IPS-20b (cell line): ENCODE measurements at regions not wholly inside any gene's neighbourhood (a gene's known extent, or its start where the extent isn't known, plus 50 kb on each side); places are given as distances from the start of the nearest gene placed in this dataset.

Source experiments
- H3K27ac ChIP-seq: one replicate; pipeline ENCODE4 v1.5.1; 2013; ENCODE audit warnings: low read length
- H3K27me3 ChIP-seq: 2 replicates; pipeline ENCODE4 v1.6.1; 2013; ENCODE audit warnings: mild to moderate bottlenecking, low read length, inconsistent platforms; ENCODE audit not compliant: insufficient read depth
- H3K36me3 ChIP-seq: 2 replicates; pipeline ENCODE4 v1.6.1; 2013; ENCODE audit warnings: low read depth, mild to moderate bottlenecking, inconsistent platforms, low read length, moderate library complexity; ENCODE audit not compliant: insufficient read depth
- H3K4me1 ChIP-seq: 2 replicates; pipeline ENCODE4 v1.6.1; 2013; ENCODE audit warnings: mild to moderate bottlenecking, control low read depth, inconsistent platforms, low read length, moderate library complexity; ENCODE audit not compliant: insufficient read depth
- H3K4me3 ChIP-seq: 2 replicates; pipeline ENCODE4 v1.5.1; 2013; ENCODE audit warnings: mild to moderate bottlenecking, low read length, inconsistent platforms
- H3K9ac ChIP-seq: 2 replicates; pipeline ENCODE4 v1.6.1; 2013; ENCODE audit warnings: low read depth, mild to moderate bottlenecking, inconsistent platforms, low read length, moderate library complexity
- H3K9me3 ChIP-seq: 2 replicates; pipeline ENCODE4 v1.6.1; 2013; ENCODE audit warnings: mild to moderate bottlenecking, low read depth, low read length, inconsistent platforms; ENCODE audit not compliant: insufficient read depth

DNA sequence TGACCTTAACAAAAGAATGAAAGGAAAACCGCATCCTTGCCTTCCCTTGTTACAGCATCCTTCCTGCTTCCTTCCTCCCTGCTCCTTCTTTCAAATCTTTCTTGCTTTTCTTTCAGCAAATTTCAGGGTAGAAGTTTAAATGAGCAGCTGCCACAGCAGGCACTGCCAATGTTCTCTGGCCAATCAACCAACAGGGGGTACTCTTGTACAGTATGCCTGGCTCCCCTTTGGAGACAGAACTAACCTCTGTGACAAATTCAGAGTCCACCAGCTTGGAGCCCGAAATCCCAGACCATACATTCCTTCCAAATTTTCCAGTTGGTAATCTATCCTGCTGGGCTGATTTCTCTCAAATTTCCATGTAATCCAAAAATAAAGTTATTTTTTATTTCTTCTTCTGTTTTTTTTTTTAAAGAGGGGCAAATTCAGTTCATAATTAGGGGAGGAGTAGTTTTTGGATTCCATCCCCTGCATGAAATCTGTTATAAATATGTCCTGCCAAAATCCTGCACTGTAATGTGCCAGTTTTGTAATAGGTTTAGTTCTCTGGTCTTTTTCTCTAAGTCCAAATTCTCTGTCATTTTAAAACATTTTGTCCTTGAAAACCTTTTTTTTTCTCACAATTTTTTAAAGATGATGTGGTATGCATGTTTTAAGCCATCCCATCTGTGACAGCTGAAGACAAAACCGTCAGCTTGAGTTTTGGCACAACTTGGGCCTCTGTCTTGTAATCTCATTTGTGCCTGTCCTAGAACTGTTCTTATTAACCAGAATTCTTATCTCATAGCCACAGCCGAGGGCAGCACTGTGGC is 610.0 kb upstream of the LMO3 start:
- Histone ChIP-seq H3K36me3 (no peaks in the 10 kb centered on the region), H3K4me1 (no peaks in the 10 kb centered on the region), H3K4me3 (no peak overlapping the region), H3K27me3 (no peaks in the 10 kb centered on the region), H3K27ac (no peak overlapping the region), H3K9ac (no peak overlapping the region), H3K9me3 (no peaks in the 10 kb centered on the region)

DNA sequence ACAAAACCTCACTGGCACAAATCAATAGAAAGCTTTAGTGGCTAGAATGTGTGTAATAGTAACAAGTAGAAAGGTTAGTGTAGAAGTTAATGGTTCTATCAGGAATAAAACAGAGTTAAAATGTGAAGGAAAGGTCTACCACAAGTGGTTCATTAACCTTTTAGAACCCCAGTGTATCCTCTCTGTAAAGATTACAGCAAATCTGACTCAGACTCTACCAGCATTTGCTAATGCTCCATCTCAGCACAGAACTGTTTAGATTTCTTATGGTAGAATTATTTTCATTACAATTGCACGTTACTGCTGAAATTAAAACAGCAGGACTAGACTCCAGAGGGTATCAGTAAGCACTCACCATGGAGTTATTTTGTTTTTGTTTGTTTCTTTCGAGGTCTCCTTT is 609.0 kb upstream of the LMO3 start:
- Histone ChIP-seq H3K9ac (no peak overlapping the region), H3K27me3 (no peaks in the 10 kb centered on the region), H3K4me3 (no peak overlapping the region), H3K4me1 (no peaks in the 10 kb centered on the region), H3K27ac (no peak overlapping the region), H3K36me3 (no peaks in the 10 kb centered on the region), H3K9me3 (no peaks in the 10 kb centered on the region)

DNA sequence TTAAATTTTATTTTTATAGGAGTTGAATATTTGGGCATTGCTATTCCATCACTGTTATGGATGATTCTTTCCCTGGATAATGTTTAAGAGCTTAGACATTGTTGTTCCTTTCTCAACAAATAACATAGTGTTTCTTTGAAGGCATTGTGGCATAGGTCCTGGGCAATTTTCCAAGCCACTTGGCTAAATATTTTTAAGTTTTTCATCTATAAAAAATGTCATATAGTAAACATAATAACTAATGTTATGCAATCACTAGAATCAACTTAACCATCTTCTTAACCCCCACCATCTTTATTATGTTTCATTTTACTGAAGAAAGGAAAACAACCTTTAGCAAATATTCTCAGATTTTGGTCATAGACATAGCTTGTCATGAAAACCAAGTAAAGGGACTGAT is 600.6 kb upstream of the LMO3 start:
- no peak overlapping the region for H3K27ac ChIP-seq
- 0 out of 2 replicates have a peak, but pooled peaks cover 3% of the 10 kb centered on the region for H3K4me1 ChIP-seq
- no peaks in the 10 kb centered on the region for H3K36me3 ChIP-seq
- H3K9ac ChIP-seq: no peak overlapping the region
- no peaks in the 10 kb centered on the region for H3K27me3 ChIP-seq
- H3K4me3 ChIP-seq: no peak overlapping the region
- H3K9me3 ChIP-seq: no peaks in the 10 kb centered on the region

DNA sequence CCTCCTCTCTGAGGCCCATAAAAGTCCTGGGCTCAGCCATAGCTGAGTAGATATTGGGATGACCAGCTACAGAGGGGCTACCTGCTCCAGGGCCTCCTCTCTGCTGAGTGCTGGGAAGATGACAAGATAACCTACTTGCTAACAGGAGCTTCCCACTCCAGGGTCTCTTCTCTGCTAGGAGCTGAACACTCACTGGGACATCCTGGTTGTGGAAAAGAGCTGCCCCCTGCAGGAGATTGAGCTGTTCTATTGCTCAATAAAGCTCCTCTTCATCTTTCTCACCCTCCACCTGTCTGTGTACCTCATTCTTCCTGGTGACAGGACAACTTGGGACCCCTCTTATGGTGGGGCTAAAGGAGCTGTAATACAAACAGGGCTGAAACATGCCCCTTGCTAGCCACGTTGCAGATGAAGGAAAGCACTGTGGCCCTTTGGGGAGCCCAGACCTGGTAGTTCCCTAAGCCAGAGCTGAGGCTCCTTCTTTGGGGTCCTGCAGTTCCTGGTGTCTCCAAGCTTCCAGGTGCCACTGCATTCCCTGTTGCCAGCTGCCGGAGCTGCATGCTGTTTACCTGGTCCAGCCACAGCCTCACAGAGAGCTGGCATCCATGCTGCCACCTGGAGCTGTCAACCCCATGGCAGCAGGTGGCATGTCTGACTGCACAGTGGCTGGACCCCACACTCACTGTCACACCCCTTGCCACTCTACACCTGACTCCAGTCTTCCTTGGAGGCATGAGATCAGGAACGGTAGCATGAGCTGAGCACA is 598.5 kb upstream of the LMO3 start:
- Histone ChIP-seq H3K27me3 (no peaks in the 10 kb centered on the region), H3K36me3 (no peaks in the 10 kb centered on the region), H3K9ac (no peak overlapping the region), H3K9me3 (no peaks in the 10 kb centered on the region), H3K27ac (no peak overlapping the region), H3K4me1 (0 out of 2 replicates have a peak, but pooled peaks cover 3% of the 10 kb centered on the region), H3K4me3 (no peak overlapping the region)

DNA sequence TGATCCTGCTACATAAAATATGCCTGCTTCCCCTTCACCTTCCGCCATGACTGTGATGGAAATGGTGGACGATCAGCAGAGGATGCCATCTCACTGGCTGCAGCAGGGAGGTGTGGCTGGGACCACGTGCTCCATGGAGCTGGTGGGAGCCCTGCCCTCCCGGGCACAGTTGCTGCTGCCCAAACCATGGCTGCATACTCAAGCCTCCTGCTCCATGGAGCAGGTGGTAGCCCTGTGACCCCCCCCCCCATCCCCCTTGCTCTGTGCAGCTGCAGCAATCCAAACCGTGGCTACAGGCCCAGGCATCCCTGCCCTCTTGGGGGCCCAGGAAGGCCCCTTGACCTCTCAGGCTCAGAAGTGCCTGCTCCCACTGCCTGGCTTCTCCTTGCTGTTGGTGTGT is 597.5 kb upstream of the LMO3 start:
- no peak overlapping the region for H3K9ac ChIP-seq
- H3K27me3 ChIP-seq: no peaks in the 10 kb centered on the region
- no peaks in the 10 kb centered on the region for H3K36me3 ChIP-seq
- H3K4me3 ChIP-seq: no peak overlapping the region
- no peak overlapping the region for H3K27ac ChIP-seq
- H3K4me1 ChIP-seq: 0 out of 2 replicates have a peak, but pooled peaks cover 3% of the 10 kb centered on the region
- no peaks in the 10 kb centered on the region for H3K9me3 ChIP-seq

DNA sequence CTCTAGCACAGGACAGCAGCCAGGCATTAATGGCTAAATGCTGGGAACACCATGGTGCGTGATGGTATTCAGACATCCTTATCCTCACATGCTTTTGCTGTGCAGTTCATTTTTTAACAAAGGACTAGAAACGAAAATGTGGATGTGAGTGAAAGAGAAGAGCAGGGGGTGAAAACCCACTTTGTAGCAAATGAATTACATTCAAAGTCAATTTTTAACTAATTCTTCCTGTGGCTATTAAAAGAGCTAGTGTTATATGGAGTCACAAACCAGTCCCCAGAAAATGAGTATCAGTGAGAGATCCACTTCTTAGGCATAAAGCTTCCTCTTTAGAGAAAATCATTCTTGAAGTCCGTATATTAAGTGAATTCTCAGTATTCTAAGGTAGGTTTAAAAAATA is 592.0 kb upstream of the LMO3 start:
- Histone ChIP-seq H3K9me3 (no peaks in the 10 kb centered on the region), H3K9ac (no peak overlapping the region), H3K27ac (no peak overlapping the region), H3K27me3 (no peaks in the 10 kb centered on the region), H3K36me3 (no peaks in the 10 kb centered on the region), H3K4me3 (no peak overlapping the region), H3K4me1 (no peaks in the 10 kb centered on the region)

DNA sequence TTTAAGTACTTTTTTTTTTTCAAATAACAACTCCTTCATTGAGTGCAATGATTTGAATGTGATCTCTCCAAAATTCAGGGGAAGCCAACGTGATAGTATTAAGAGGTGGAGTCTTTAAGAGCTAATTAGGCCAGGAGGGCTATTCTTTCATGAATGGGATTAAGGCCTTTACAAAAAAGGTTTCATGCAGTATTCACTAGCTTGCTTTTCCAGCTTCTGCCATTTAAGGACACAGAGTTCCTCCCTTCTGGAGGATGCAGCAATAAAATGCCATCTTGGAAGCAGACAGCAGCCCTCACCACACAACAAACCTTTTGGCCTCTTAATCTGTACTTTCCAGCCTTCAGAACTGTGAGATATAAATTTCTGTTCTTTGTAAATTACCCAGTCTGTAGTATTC is 586.8 kb upstream of the LMO3 start:
- Histone ChIP-seq H3K27ac (no peak overlapping the region), H3K4me1 (no peaks in the 10 kb centered on the region), H3K4me3 (no peak overlapping the region), H3K27me3 (no peaks in the 10 kb centered on the region), H3K36me3 (no peaks in the 10 kb centered on the region), H3K9me3 (no peaks in the 10 kb centered on the region), H3K9ac (no peak overlapping the region)

DNA sequence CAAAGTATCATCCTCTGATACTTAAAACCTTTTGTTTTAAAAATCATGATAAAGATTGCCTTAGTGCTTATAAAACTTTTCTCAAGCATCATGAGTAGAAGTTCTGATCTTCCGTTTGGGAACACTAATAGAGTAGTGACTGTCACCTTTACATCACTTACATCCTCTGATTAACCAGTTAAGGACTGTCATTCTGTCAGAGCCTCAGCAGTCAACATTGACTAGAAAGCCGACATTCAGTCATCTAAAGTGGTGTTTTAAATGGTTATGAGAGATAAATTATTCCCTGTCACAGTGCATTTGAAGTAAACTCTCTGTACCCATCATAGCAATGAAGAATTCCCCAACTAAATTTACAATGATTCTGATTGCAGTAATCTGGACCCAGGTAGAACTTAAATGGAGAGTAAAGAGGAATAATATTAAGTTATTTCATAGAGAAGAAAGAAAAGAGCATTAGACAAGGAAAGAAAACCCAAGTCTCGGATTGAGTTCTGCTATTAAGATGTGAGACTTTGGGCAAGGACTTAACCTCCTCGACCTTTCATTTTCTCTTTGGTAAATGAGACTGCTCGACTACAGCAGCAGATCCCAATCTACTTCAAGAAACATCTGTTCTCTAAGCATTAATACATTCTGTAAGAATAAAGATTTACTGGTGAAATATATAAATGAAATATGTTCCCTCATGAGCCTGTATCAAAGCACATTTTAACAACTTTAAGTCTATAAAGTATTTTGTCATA is 563.9 kb upstream of the LMO3 start:
- Histone ChIP-seq H3K4me1 (no peaks in the 10 kb centered on the region), H3K27ac (no peak overlapping the region), H3K36me3 (no peaks in the 10 kb centered on the region), H3K27me3 (no peaks in the 10 kb centered on the region), H3K4me3 (no peak overlapping the region), H3K9ac (no peak overlapping the region), H3K9me3 (no peaks in the 10 kb centered on the region)

DNA sequence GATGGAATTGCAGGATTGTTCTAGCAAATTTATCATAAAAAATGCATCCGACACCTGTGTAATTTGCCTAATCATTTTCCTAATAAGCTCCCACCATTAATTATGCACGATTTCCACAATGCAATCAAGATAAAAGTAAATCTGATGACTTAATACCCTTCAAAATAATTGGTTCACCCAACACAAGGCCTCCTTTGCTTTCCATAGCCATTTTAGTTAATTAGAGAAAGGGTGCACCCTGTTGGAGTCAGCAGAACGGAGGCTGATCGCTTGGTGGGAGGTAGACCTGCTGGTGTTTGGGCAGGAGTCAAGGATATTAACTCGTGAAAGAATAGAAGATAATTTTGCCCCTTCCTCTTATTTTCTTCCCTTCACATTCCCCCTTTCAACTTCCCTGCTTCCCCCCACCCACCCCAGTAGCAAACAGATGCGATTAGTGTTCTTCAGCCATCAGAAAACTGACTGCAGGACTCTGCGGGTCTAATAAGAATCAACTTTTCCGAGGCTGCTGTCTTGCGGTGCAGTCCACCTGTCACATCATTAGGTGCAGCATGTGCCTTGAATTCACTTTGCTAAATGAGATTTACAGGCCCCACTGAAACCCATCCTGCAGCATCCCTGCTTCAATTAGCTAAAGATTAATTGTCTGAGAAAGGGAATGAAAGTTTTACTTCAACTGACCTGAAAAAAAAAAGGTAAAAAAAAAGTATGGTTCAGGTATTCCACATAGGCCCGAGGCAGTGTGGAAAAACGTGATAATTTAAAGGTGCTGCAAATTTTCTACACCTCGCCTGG is 553.7 kb upstream of the LMO3 start:
- no peaks in the 10 kb centered on the region for H3K4me1 ChIP-seq
- no peak overlapping the region for H3K4me3 ChIP-seq
- no peak overlapping the region for H3K9ac ChIP-seq
- no peaks in the 10 kb centered on the region for H3K27me3 ChIP-seq
- H3K27ac ChIP-seq: no peak overlapping the region
- H3K9me3 ChIP-seq: no peaks in the 10 kb centered on the region
- H3K36me3 ChIP-seq: no peaks in the 10 kb centered on the region

DNA sequence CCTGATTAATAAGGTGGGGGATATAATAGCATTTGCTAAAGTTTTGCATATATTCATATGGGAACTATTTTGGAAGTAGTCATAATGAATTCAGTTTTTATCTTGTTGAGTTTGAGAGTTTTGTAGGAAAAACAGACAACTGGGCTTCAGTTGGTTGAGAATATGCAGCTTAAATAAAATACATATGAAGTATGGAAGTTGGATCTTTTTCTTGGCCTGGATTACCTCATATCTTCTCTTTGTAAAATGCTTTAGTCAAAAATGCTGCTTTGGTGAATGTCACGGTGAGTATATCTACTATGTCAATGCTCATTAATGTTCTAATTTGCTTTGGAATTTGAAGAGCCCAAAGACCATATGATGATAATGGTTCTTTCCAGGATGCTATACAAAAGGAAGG is 552.2 kb upstream of the LMO3 start:
- Histone ChIP-seq H3K36me3 (no peaks in the 10 kb centered on the region), H3K9me3 (peaks cover 10% of the 10 kb centered on the region), H3K4me1 (no peaks in the 10 kb centered on the region), H3K9ac (no peak overlapping the region), H3K4me3 (no peak overlapping the region), H3K27ac (no peak overlapping the region), H3K27me3 (no peaks in the 10 kb centered on the region)

DNA sequence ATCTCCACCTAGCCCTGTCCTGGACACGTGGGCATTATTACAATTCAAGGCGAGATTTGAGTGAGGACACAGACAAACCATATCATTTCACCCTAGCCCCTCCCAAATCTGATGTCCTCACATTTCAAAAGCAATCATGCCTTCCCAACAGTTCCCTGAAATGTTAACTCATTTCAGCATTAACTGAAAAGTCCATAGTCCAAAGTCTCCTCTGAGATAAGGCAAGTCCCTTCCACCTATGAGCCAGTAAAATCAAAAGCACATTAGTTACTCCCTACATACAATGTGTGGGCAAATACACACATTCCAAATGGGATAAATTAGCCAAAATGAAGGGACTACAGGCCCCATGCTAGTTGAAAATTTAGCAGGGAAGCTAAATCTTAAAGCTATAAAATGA is 546.0 kb upstream of the LMO3 start:
- H3K9me3 ChIP-seq: peaks cover 32% of the 10 kb centered on the region
- H3K27me3 ChIP-seq: no peaks in the 10 kb centered on the region
- no peak overlapping the region for H3K27ac ChIP-seq
- no peaks in the 10 kb centered on the region for H3K36me3 ChIP-seq
- no peaks in the 10 kb centered on the region for H3K4me1 ChIP-seq
- H3K4me3 ChIP-seq: no peak overlapping the region
- no peak overlapping the region for H3K9ac ChIP-seq
